ENCODE measurements at regions not wholly inside any gene's neighbourhood (a gene's known extent, or its start where the extent isn't known, plus 50 kb on each side); places are given as distances from the start of the nearest gene placed in this dataset.
"Not testable (repeated sequence)": the region's sequence is repeated elsewhere in the genome, so short reads cannot be mapped to it uniquely, and the experiment has no call there.

GRCh38 chr6:9921366-9921765 lies 493.5 kb downstream of the TFAP2A start:
- DNase-seq, result no peak

- no peak for DNase-seq
Measured at GRCh38 chr6:9914951-9915350, 499.9 kb downstream of the TFAP2A start.

GRCh38 chr6:9901376-9901775 lies 513.5 kb downstream of the TFAP2A start:
- no peak for DNase-seq

- DNase-seq, result no peak
Measured at GRCh38 chr6:9896806-9897205, 518.1 kb downstream of the TFAP2A start.

- DNase-seq, result no peak
Measured at GRCh38 chr6:9890893-9891292, 524.0 kb downstream of the TFAP2A start.

- no peak for DNase-seq
Measured at GRCh38 chr6:9890469-9890868, 524.4 kb downstream of the TFAP2A start.

- DNase-seq, result no peak
Measured at GRCh38 chr6:9878535-9878934, 536.3 kb downstream of the TFAP2A start.

GRCh38 chr6:9875605-9876353 lies 539.1 kb downstream of the TFAP2A start:
- no peak for DNase-seq

GRCh38 chr6:9862603-9863167 lies 552.2 kb downstream of the TFAP2A start:
- no peak for DNase-seq

- DNase-seq, result no peak
Measured at GRCh38 chr6:9851541-9852380, 563.1 kb downstream of the TFAP2A start.

GRCh38 chr6:9851006-9851405 lies 563.9 kb downstream of the TFAP2A start:
- no peak for DNase-seq

- DNase-seq, result no peak
Measured at GRCh38 chr6:9848094-9848493, 566.8 kb downstream of the TFAP2A start.

- DNase-seq, result no peak
Measured at GRCh38 chr6:9841886-9842725, 572.8 kb downstream of the TFAP2A start.

- no peak for DNase-seq
Measured at GRCh38 chr6:9834233-9834632, 580.6 kb downstream of the TFAP2A start.

GRCh38 chr6:9831783-9832182 lies 583.1 kb downstream of the TFAP2A start:
- no peak for DNase-seq

- DNase-seq, result no peak
Measured at GRCh38 chr6:9830808-9831207, 584.1 kb downstream of the TFAP2A start.

- no peak for DNase-seq
Measured at GRCh38 chr6:9825526-9825925, 589.3 kb downstream of the TFAP2A start.

GRCh38 chr6:9810727-9811126 lies 604.1 kb downstream of the TFAP2A start:
- DNase-seq, result not testable (repeated sequence)

- no peak for DNase-seq
Measured at GRCh38 chr6:9810286-9810685, 604.6 kb downstream of the TFAP2A start.

GRCh38 chr6:9806195-9806594 lies 608.7 kb downstream of the TFAP2A start:
- DNase-seq, result no peak

GRCh38 chr6:9801249-9801754 lies 613.6 kb downstream of the TFAP2A start:
- DNase-seq, result no peak

GRCh38 chr6:9799582-9799981 lies 615.3 kb downstream of the TFAP2A start:
- no peak for DNase-seq

GRCh38 chr6:9796827-9797226 lies 618.0 kb downstream of the TFAP2A start:
- no peak for DNase-seq
